ENCODE measurements at regions not wholly inside any gene's neighbourhood (a gene's known extent, or its start where the extent isn't known, plus 50 kb on each side); places are given as distances from the start of the nearest gene placed in this dataset.

- DNase-seq, result peak; percentile 45
- Histone ChIP-seq H3K36me3 (no peaks in the 10 kb centered on the region), H3K27me3 (no peaks in the 10 kb centered on the region), H3K4me3 (no peak overlapping the region), H3K9me3 (no peaks in the 10 kb centered on the region)
Measured at GRCh38 chr1:14055442-14056223, 355.6 kb downstream of the PRDM2 start.

DNA sequence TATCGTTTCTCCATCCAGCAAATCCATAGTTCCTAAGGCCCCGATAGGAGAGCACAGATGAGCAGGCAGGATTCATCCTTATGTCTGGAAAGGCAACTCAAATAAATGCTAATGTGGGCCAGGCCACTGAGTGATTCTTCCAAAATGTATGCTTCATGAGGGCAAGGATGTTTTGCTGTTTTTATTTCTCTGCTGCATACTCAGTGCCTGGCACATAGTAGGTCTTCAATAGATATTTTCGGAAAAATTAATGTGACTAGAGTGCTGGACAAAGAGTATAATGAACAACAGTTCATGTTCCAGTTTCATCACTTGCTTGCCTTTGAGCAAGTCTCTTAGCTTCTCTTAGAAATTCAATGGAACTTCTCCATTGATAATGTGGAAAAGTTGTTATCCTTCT, 357.7 kb downstream of the PRDM2 start:
- H3K27me3 ChIP-seq, result no peaks in the 10 kb centered on the region
- no peak for DNase-seq
- H3K9me3 ChIP-seq, result no peaks in the 10 kb centered on the region
- H3K4me3 ChIP-seq, result no peak overlapping the region
- no peaks in the 10 kb centered on the region for H3K36me3 ChIP-seq

DNA sequence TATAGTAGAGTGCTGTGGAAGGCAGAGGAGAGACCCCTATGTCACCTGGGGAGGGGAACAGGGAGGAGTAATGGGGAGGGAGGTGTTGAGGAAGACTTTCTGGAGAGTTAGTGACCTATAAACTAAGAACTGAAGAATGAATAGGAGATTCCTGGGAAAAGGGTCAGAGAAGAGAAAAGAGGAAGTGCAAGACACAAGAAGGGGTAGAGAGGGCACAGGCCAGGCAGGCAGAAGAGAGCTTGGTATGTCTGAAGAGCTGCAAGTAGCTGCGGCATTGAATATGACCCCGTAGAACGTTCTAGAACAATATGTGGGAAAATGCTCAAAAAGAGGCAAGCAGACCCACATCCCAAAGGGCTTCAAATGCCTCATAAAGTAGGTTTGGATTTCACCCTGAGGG, 361.2 kb downstream of the PRDM2 start:
- no peaks in the 10 kb centered on the region for H3K27me3 ChIP-seq
- no peak overlapping the region for H3K4me3 ChIP-seq
- H3K36me3 ChIP-seq, result no peaks in the 10 kb centered on the region
- no peaks in the 10 kb centered on the region for H3K9me3 ChIP-seq
- no peak for DNase-seq

DNA sequence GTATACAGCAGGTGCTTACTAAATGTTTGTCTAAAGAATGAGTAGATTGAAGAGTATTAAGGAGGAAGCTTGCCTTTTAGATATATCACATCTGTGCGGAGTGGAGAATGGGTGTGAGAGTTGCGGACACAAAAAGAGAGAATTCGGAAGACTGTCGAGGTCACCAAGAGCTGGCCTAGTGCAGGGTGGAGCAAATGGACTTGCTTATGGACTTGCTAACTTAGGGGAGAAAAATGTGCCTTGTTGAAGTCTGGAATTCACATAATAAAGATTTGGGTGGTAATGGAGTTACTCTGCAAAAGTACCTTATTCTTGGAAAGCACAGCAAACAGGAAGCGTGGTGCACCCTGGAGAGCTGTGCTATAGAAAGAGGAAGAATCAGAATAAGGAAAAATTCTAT, 361.7 kb downstream of the PRDM2 start:
- H3K4me3 ChIP-seq, result no peak overlapping the region
- no peaks in the 10 kb centered on the region for H3K9me3 ChIP-seq
- no peak for DNase-seq
- H3K36me3 ChIP-seq, result no peaks in the 10 kb centered on the region
- no peaks in the 10 kb centered on the region for H3K27me3 ChIP-seq

DNA sequence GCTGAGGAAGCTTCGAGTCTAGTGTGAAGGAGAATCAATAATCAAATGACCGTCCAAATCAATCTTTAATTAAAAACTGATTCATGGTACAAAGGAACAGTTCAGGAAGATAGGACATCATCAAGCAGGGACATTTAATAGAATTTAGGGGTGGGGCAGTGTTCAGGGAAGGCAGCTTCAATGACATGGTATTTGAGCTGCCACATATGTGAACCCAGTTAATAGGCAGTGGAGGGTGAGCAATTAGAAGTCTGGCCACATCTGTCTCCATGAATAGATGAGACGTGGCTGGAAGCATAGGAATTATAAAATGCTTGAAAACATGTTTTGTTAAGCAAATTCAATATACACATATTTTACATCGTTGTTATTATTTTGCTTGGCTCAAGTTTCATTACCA, 362.7 kb downstream of the PRDM2 start:
- Histone ChIP-seq H3K36me3 (no peaks in the 10 kb centered on the region), H3K27me3 (no peaks in the 10 kb centered on the region), H3K9me3 (no peaks in the 10 kb centered on the region), H3K4me3 (no peak overlapping the region)
- DNase-seq, result no peak

- no peak for DNase-seq
- H3K27me3 ChIP-seq, result no peaks in the 10 kb centered on the region
- no peaks in the 10 kb centered on the region for H3K36me3 ChIP-seq
Measured at GRCh38 chr1:14064649-14065442, 364.9 kb downstream of the PRDM2 start.

DNA sequence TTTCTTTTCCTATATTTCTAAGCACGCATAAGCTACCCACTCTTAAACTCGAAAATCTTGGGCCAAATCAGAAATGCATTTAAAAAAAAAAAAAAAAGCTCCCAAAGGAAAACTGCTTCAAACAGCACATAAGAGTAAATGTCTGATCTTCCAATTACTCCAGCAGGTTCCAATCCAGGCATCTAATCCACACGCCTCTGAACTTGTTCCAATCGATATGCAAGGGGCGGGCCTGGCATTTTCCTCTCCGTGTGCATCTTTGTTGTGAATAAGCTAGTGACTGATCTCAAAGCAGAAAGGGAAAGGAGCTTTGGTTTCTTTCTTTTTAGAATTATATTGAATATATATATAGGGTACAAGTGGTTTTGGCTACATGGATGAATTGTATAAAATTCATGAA, 365.5 kb downstream of the PRDM2 start:
- DNase-seq, result no peak
- no peaks in the 10 kb centered on the region for H3K27me3 ChIP-seq

More at GRCh38 chr1:14064649-14065442, 364.9 kb downstream of the PRDM2 start:
- Histone ChIP-seq H3K9me3 (no peaks in the 10 kb centered on the region), H3K4me3 (no peak overlapping the region)

GRCh38 chr1:14067036-14067435, 367.0 kb downstream of the PRDM2 start:
- no peaks in the 10 kb centered on the region for H3K9me3 ChIP-seq
- H3K4me3 ChIP-seq, result no peak overlapping the region
- H3K36me3 ChIP-seq, result no peaks in the 10 kb centered on the region
- DNase-seq, result no peak
- no peaks in the 10 kb centered on the region for H3K27me3 ChIP-seq

More for the DNA sequence above, 365.5 kb downstream of the PRDM2 start:
- Histone ChIP-seq H3K9me3 (no peaks in the 10 kb centered on the region), H3K36me3 (no peaks in the 10 kb centered on the region), H3K4me3 (no peak overlapping the region)

DNA sequence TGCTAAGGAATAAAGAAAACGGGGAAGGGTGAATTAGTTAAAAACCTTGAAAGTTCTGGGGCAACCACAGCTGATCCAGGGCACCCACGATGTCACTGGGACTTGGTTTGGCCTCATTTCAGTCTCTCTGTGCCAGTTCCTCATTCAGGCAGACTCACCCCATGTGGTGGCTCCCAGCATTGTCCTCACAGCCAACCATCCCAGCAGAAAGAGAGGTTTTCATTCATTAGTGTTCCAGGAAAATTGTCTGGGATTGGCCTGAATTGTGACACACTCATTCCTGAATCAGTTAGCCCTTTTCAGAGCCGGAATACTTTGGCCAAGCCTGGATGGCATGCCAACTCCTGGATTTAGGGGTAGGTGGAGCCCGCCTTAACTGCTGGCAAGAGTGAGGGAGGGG, 367.7 kb downstream of the PRDM2 start:
- peak; percentile 45 for DNase-seq
- Histone ChIP-seq H3K9me3 (no peaks in the 10 kb centered on the region), H3K4me3 (no peak overlapping the region), H3K36me3 (no peaks in the 10 kb centered on the region), H3K27me3 (no peaks in the 10 kb centered on the region)

DNA sequence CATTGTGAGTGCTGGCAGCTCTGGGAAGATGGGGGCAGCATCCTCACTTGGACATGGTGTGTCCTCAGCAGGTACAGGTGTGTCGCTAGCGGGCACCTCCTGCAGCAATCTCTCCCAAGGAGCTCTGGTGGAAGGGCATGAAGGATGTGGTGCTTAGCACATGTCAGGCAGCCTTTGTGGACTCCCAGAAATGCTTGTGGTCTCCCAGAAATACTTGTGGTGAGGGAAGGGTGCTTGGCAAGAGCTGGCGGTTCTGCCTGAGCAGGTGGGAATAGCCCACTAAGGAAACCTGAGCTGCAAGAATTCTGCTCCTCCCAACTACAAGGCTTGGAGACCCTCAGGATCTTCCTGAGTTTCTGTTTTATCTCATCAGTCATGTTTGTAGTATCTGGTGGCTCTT, 371.6 kb downstream of the PRDM2 start:
- Histone ChIP-seq H3K9me3 (no peaks in the 10 kb centered on the region), H3K36me3 (no peaks in the 10 kb centered on the region), H3K4me3 (no peak overlapping the region), H3K27me3 (no peaks in the 10 kb centered on the region)
- no peak for DNase-seq

GRCh38 chr1:14080653-14081052, 380.7 kb downstream of the PRDM2 start:
- no peaks in the 10 kb centered on the region for H3K36me3 ChIP-seq
- DNase-seq, result no peak
- no peaks in the 10 kb centered on the region for H3K27me3 ChIP-seq
- H3K9me3 ChIP-seq, result no peaks in the 10 kb centered on the region
- no peak overlapping the region for H3K4me3 ChIP-seq

DNA sequence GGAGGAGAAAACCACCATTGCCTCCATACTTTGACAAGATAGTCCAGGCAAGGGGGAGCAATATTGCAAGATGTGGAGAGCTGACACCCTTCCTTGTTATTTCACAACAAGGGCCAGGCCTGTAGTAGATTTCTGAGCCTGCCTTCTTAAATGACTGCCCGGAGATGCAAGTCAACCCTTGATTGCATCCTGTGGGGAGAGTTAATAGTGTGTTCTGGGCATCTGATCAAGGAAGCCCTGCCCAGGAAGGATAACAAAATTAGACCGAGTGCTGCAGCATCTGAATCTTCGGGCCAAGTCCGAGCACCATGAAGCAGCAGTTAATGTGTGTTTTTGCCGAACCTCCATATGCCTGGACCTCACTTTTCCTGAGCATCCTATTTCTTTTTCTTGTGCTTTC, 382.3 kb downstream of the PRDM2 start:
- Histone ChIP-seq H3K4me3 (no peak overlapping the region), H3K27me3 (no peaks in the 10 kb centered on the region; the same call in 1 of the 2 replicates), H3K36me3 (no peaks in the 10 kb centered on the region), H3K9me3 (no peaks in the 10 kb centered on the region)
- DNase-seq, result no peak

GRCh38 chr1:14083277-14083676, 383.3 kb downstream of the PRDM2 start:
- no peak overlapping the region for H3K4me3 ChIP-seq
- no peaks in the 10 kb centered on the region for H3K36me3 ChIP-seq
- H3K27me3 ChIP-seq, result no peaks in the 10 kb centered on the region; the same call in 1 of the 2 replicates
- no peak for DNase-seq
- H3K9me3 ChIP-seq, result no peaks in the 10 kb centered on the region

GRCh38 chr1:14083706-14084105, 383.7 kb downstream of the PRDM2 start:
- H3K36me3 ChIP-seq, result no peaks in the 10 kb centered on the region
- no peaks in the 10 kb centered on the region; the same call in 1 of the 2 replicates for H3K27me3 ChIP-seq
- no peak overlapping the region for H3K4me3 ChIP-seq
- H3K9me3 ChIP-seq, result no peaks in the 10 kb centered on the region
- DNase-seq, result no peak

- Histone ChIP-seq H3K4me3 (no peak overlapping the region), H3K27me3 (no peaks in the 10 kb centered on the region; the same call in 1 of the 2 replicates), H3K9me3 (no peaks in the 10 kb centered on the region), H3K36me3 (no peaks in the 10 kb centered on the region)
- DNase-seq, result no peak
Measured at GRCh38 chr1:14090062-14090461, 390.1 kb downstream of the PRDM2 start.

GRCh38 chr1:14090531-14090930, 390.5 kb downstream of the PRDM2 start:
- Histone ChIP-seq H3K9me3 (no peaks in the 10 kb centered on the region), H3K36me3 (no peaks in the 10 kb centered on the region), H3K27me3 (no peaks in the 10 kb centered on the region; the same call in 1 of the 2 replicates), H3K4me3 (no peak overlapping the region)
- DNase-seq, result no peak

DNA sequence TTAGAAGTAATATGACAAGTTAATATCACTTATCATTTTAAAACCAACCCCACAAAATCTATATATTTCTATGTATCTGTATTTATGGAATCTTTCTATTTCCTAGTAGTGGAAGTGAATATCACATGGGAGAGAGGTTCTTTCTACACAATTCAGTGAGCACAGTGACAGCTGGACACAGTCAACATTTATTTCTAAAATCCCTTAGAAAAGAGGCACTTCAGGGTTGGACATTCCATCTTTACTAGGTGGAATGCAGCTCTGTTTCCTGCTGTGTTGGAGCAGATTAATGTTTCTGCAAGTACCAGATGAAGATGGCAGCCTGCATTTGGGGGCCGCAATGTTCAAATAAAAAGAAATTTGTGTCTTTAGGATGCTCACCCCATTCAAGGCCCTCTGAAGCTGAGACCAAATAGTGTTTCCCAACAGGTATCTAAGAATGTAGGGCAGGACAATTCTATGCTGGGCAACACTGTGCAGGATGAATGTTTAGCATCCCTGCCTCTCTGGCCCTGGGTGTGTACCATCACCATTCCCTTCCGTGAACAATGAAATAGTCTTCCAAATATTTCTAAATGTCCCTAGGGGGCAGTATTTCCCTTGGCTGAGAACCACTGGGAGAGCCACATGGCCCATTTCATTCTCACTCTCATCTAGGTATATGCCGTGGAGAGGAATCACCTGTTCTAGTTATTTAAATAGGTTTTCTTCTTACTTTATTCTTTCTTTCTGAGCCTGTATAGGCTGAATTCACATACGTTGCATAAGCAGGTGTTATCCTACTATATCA, 394.8 kb downstream of the PRDM2 start:
- Histone ChIP-seq H3K27me3 (no peaks in the 10 kb centered on the region), H3K9me3 (no peaks in the 10 kb centered on the region), H3K36me3 (no peaks in the 10 kb centered on the region), H3K4me3 (no peak overlapping the region)
- no peak for DNase-seq

Measured in MG63 (cell line).